ENCODE measurements at regions not wholly inside any gene's neighbourhood (a gene's known extent, or its start where the extent isn't known, plus 50 kb on each side); places are given as distances from the start of the nearest gene placed in this dataset.

DNA sequence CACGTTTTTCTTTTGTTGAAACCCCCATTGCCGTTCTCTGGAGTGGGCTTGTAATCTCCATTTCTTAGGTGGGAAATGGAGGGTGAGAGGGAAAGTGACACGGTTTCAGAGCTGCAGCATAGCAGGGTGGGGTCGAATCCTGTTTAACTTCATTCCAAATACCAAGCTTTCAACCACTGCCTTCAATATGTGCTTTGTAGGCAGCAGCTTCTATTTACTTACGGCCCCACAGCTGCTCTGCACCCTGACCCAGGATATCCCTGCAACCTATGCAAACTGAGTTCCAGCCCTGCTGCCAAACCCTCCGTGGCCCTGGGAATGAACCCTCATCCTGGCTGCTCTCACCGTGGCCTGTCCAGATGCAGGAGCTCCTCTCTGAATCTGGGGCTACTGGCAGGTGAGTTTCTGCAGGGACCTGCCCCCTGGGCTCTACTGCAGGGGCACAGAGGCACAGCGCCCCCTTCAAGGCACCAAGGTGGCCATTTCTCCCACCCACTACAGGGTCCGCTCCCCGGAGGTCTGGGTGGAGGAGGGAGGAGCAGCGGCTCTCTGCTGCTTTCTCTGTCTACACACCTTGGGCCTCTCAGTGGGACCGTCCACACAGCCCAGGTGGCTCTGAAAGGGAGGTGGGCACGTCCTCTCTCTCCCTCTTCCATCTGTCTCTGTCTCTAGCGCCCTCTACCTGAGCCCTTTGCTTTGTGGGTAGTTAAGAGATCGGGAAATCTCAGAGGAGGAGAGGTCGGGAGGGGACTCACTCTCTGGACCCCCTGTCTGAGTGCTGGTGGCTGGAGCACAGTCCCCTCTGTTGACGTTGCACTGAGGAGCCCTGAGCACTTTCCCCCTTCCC, 279.1 kb downstream of the BRD1 start:
- no peak for DNase-seq (ENCODE audit: low read depth)

DNA sequence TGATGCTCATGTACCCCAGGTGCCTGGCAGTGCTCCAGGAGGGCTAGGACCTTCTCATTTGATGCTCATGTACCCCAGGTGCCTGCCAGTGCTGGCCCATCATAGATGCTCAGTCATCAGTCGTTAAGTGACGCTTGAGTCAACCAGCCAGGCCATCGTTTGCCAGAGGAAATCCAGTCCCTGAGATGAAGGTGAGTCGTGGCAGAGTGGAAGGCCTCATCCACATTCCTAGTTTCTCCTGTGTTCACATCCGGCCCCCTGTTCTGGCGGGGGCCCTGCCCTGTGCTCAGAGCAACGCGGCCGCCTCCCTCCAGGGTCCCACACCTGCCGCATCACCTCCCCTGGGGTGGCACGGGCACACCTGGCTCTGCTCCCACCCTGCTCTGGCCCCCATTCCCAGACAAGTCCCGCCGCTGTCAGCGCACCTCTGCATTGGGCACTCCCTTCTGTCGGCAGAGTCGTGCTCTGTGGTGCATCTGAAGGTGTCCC, 279.9 kb downstream of the BRD1 start:
- DNase-seq (ENCODE audit: low read depth): no peak

DNA sequence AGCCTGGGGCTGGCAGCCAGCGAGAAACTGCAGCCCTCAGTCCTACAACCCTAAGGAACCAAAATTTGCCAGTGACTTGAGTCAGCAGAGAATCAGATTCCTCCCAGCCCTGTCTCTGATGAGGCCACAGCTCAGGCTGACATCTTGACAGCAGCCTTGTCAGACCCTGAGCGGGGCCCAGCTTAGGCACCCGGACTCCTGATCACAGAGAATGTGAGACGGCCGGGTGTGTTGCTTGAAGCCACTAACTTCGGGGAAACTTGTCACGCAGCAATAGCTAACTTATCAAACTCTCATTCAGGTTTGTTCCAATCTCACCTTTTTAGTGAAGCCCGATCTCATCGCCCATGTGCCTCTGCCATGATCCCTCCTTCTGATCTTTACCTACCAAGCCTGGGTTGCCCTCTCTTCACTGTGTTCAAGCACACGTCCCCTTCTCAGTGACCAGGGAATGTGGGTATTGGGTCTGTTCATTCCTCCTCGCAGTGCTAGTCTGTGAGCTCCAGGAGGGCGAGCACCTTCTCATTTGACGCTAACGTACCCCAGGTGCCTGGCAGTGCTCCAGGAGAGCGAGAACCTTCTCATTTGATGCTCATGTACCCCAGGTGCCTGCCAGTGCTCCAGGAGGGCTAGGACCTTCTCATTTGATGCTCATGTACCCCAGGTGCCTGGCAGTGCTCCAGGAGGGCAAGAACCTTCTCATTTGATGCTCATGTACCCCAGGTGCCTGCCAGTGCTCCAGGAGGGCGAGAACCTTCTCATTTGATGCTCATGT, 280.7 kb downstream of the BRD1 start:
- no peak for DNase-seq (ENCODE audit: low read depth)

DNA sequence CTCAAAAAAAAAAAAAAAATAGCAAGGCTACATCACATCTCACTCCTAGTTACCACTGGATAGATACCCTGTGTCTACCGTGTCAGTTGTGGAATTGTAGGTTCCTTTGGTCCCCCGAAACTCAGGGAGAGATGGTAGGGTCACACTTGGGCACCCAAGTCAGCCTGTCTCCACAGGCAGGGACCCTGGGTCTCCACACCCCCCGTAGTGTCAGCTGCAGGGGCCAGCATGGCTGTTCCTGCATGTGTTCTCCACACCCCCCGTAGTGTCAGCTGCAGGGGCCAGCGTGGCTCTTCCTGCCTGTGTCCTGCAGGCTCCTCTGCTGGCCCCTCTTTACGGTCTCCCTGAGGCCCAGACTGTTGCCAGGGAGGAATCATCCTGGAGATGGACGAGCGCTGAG, 282.1 kb downstream of the BRD1 start:
- no peak for DNase-seq (ENCODE audit: low read depth)

DNA sequence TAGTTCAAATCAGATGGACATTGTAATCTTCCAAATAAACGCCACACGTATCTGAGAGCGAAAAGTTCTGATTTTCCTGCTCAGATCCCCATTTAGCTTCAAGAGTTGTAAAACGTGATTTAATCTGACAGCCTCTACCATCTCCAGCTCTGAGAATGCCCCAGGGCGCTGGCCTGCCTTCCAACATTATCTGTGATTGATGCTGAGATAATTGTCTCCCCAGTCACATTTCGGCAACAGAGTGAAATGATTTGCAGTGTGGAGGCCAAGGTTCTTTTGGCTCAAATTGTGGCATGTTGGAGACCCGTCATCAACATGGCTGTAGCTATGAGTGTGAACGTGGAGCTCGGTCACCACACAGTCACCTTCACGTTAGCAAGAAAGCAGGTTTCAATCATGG, 283.4 kb downstream of the BRD1 start:
- no peak for DNase-seq (ENCODE audit: low read depth)

DNA sequence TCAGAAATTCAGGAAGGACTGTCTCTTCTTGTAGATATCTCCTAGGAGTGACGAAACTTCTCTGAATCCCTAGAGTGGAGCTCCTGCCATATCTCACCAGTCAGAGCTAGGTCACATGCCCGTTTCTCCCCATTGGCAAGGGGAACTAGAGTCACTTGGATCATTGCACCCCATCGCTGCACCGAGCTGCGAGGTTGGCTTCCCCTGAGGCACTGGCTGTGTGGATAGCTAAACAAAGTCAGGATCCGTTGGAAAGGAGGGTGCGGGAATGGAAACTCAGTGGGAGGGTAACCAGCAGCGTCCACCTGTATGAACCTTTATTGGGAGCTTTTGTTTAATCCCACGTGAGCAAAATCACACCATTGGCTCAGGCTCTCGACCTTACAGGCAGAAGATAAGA, 283.8 kb downstream of the BRD1 start:
- DNase-seq (ENCODE audit: low read depth): no peak

DNA sequence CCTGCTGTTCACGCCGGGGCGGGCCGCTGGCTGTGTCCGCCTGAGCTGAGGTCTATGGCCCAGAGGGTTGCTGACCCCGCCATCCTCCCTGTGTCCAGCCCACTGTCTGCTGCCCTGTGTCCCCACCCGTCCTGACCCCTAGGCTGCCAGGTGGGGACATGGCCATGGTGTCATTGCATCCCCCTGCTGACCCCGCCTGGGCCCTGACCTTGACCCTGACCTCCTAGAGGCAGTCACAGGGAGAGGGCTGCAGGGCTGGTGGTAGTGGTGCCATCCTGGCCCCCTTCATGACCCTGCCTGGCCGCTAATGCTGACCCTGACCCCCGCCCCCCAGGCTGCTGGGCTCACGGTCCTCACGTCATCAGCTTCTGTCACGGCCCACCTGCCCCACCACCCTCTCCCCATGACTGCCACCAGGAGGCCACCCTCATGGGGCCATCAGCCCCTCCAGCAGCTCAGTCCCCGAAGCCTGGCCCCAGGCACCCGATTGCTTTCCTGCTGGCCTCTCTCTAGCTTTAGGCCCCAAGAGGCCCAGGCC, 285.9 kb downstream of the BRD1 start:
- no peak for DNase-seq (ENCODE audit: low read depth)

DNA sequence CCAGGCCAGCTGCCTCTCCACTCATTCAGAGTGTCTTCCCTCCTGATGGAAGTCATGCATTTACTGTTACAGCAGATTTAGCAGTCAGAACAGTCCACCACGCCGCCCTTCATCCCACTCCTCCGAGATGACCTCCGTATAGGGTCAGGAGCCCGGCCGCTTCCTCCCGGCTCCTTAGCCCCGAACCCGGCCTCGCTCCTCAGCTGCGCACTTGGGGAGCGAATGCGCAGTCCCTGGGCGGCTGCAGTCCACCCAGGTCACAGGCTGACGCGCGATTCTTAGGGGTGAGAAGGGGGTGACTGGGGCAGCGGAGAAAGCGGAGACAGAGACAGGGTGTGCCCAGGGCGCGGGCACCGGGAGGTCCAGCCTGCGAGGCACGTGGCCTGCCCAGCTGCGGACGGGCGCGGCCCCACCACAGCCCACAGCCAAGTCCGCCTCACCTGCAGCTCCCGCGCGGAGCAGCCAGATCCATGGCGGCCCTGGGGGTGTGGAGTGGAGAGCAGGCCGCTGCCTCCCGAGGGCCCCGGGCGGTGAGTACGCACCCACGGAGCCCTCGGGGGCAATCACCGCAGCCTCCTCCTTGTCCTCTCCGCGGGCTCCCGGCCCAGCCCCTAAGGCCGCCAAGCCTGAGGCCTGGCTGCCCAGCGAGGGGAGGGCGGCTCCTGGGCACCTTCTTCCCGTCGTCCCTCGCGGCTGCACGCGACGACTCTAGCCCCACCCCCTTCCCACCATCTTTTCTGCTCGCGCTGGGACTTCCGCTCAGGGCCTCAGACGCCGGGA, 286.6 kb downstream of the BRD1 start:
- DNase-seq (ENCODE audit: low read depth): no peak

DNA sequence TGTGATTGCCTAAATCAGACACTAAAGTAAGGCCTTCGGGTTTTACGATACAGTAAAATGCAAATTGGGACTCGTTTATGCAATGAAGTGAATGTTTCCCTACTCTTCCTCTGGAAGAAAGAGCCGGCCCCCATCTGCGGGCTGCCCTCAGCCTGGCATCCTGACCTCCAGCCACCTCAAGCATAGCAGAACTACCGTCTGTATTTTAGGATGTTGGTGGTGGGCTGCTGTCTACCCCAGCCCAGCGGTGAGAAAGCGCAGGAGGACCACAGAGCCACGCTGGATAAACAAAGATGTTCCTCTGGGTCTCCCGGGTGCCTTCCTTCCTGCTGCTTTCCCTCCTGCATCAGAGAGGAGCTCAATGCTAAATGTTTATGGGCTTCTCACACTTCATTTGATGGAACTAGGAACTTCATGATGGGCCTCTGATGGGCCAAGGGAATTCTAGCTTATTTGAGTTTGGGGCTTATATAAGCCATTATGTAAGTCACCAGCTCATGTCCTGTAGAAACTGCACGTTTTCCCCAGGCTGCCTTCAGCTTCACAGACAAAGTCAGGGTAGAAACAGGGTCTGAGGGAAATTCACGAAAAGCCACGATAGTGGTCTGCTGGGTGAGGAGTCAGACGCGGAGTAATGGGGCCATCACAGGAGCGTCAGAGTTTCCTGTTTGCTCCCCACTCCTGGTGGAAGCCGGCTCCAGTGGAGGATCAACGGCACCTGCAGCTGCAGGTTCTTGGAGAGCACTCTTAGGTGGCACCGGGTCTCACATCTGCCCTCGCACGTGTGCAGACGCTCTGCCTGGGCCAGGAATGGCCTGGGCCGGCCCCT, 287.4 kb downstream of the BRD1 start:
- no peak for DNase-seq (ENCODE audit: low read depth)

DNA sequence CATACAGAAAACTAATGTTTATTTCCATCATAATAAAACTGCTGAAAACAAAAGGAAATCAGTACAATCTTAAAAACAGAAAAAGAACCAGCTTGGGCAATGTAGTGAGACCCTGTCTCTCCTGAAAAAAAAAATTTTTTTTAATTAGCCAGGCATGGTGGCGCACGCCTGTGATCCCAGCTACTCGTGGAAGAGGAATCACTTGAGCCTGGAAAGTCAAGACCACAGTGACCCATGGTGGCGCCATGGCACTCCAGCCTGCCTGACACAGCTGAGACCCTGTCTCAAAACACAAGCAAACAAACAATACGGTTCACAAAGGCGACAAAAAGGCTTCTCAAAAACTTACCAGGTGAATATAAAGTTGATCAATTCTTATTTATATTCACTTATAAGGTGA, 289.7 kb downstream of the BRD1 start:
- no peak for DNase-seq (ENCODE audit: low read depth)

DNA sequence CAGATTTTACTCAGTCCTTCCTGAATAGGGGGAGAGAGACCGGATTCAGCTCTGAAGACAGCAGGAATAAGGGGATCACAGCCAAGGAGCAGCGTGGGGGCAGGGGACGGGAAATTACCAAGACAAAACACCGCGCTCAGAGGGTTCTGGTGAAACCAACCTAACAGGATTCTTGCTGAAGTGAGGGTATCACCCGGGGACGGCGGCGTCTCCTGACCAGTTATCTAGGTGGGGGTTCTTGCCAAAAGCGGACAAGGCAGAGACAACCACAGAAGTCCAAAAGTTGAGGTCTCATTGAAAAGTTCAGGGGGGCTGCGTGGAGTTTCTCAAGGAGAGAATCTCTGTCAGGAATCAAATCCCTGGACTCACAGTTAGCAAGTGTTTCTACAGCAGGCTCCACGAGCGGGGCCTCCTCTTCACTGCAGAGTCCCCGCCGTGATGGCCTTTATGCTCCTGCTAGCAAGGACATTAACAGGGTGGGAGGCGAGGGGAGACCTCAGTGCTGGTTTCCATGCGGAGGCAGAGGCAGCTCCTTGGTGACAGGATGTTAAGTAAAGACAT, 291.0 kb downstream of the BRD1 start:
- no peak for DNase-seq (ENCODE audit: low read depth)

DNA sequence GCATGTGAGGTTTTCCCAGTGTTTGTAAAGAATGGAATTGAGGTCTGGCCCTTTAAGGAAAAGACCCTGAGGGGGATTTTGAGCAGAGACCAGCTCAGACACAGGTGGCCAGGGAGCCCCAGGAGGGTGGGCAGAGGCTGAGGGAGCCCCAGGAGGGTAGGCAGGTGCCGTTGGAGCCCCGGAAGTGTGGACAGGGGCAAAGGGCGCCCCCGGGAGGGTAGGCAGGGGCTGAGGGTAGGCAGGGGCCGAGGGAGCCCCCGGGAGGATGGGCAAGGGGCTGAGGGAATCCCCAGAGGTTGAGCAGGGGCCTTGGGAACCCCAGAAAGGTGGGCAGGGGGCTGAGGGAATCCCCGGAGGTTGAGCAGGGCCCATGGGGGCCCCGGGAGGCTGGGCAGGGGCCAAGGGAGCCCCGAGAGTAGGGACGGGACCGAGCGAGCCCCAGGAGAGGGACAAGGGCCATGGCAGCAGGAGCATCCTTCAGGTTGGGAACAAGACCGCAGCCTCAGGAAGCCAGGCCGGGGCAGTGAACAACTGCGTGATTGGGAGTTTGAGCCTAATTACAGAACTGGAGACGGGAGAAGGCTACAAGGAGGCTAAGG, 292.0 kb downstream of the BRD1 start:
- DNase-seq (ENCODE audit: low read depth): no peak

DNA sequence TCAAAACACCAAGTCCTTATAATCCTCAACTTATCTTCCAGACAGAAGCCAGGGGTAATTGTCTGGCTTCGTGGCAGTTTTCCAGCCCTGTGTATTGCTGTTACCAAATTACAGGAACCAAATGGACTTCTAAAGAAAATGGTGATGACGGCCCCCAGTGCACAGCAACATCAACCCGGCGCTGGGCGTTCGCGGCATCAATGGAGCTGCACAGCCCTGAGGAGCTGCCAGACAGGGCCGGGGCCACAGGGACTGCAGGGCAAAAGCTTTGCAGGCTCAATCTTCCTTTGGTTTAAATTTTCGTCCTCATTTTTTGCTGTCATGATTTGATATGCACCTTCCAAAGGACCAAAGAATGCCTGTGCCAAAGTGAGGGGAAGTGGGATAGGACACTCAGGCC, 292.5 kb downstream of the BRD1 start:
- no peak for DNase-seq (ENCODE audit: low read depth)

DNA sequence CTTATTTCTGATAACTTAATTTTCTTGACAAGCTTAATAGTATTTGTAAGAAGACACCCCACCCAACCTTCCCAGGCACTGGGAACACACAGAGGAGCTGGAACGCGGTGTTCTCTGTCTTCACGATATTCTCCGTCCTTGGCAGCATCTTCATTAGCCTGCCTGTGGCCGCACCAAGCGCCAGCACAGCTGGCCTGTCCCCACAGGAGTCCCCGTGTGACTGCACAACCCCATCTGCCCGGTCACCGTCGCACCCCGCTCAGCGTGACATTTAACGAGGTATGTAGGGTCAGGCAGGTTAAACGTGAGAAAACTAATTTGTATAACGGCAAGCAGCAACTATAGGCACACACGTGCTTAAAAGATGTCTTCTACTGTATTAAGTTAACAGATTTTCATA, 293.3 kb downstream of the BRD1 start:
- no peak for DNase-seq (ENCODE audit: low read depth)

DNA sequence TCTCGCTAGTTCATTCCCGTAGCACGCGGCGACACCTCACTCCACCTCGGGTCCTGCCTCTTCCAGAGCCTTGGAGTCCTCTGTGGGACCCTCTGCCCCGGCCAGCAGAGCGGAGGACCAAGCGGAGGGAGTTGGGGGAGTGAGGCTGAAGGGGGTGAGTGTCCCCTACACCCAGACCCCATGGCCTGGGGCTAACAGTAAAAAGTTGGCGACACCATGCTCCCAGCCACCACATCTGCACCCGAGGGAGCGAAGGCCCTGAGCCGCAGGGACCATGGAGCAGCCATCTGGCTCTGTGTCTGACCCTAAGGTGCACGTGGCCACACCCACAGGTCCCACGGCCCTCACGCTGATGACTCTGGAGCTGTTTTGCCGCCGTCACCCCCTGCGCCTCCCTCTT, 293.8 kb downstream of the BRD1 start:
- DNase-seq (ENCODE audit: low read depth): no peak

DNA sequence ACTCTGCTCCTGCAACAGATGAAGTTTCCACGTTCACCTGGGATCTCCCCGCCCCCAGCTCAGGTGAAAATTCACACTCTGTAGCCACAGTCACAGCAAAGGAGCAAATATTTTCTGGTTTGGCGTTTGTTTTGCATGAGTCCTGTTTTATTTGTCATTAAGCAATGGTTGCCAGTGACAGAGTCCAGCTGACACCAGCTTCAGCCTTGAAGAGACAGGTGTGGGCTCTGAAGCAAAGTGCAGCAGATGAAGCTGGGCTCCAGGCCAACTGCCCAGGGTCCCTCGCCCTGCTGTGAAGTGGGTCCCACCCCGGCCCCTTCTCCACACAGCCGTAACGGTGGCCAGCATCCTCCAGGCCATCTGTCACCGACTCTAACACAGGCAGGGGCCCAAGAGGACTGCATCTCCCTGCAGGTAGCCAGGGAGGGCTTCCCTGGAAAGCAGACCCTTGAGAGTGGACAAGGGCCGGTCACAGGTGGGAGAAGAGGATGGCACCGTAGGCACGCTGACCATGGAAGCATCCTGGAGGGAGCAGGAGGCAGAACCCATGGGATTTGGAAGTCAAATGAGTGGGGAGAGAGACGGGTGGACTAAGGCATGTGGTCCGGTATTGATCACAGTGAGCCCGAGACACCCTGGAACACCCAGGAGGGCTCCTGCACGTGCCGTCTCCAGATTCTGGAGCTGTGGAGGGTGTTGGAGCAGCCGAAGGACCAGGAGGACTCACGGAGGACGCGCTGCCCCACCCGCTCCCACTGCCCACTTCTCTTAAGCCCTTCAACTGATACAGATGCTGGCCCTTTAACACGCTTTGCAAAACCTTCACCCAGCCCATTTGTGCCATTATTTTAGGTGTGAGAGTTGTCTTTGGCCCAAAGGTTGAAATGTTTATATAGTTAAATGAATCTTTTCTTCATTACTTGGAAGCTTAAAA, 294.5 kb downstream of the BRD1 start:
- no peak for DNase-seq (ENCODE audit: low read depth)

DNA sequence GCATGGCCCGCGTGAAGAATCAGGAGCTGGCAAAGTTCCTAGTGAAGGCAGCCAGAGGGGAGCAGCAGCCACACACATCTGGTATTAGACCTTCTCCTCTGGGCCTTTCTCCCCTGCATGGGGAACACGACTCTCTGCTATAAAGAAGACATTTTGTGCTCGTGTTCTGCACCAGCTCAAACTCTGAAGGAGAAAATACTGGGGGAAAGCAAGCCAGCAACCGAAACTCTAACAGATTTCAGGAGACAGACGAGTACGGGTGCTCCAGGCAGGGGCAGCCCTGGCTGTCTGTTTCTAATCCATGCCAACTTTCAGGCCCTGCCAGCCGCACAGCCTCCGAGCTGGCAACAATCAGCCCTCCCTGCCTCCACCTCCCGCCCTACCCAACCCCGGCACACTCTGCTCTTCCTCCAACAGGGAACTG, 296.3 kb downstream of the BRD1 start:
- DNase-seq (ENCODE audit: low read depth): no peak

DNA sequence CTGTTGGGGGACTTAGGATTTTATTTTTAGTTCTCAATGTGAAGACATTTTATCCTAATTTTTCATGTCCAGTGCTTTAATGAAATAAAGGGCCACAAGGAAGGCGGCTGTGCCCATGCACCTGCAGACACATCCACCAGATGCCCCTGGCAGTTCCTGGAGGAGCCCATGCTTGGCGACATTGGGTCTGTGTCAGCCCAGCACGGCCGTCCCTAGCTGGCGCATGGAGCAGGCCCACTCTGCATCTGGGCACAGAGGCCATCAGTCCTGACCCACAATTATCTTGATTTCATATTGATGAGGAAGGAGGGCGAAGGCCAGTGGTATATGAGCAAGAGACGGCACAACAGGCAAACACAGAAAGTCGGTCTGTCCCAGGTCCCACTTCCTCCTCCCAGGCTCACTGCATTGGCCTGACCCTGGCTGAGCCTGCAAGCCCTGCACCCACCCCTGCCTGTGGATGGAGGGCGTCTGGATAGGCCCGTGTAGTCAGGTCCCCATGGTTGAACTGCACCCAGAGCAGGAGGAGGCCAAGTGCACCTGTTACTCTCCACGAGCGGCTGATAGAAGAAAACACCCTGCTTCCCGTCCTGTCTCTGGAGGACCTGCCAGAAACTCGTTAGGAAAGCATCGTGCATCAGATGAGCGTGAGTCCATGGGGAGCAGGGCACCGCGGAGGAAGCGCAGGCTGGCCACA, 296.9 kb downstream of the BRD1 start:
- DNase-seq (ENCODE audit: low read depth): no peak

DNA sequence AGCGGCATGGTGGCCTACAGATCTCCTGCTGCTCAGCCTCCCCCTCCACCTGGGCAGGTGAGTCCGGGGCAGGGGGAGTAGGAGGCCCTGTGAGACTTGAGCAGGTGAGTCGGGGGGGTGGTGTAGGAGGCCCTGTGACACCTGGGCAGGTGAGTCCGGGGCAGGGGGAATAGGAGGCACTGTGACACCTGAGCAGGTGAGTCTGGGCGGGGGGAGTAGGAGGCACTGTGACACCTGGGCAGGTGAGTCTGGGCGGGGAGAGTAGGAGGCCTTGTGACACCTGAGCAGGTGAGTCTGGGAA, 299.3 kb downstream of the BRD1 start:
- no peak for DNase-seq (ENCODE audit: low read depth)
